Brain microvascular endothelial cell (primary cell): ENCODE measurements at regions not wholly inside any gene's neighbourhood (a gene's known extent, or its start where the extent isn't known, plus 50 kb on each side); places are given as distances from the start of the nearest gene placed in this dataset.
"Not testable (repeated sequence)": the region's sequence is repeated elsewhere in the genome, so short reads cannot be mapped to it uniquely, and the experiment has no call there.

Source experiments
- DNase-seq: peaks from one replicate; pipeline ENCODE4 v3.0.0-alpha.2; 2020
- H3K27ac ChIP-seq: fragments of 250-450 bp; sonication (Bioruptor Pico); 2 replicates; pipeline ENCODE4 v1.5.1; 2020; ENCODE audit warnings: mild to moderate bottlenecking, moderate library complexity
- H3K27me3 ChIP-seq: fragments of 250-450 bp; sonication (Bioruptor Pico); replicated peaks from 2 replicates; pipeline ENCODE4 v1.5.1; 2020; ENCODE audit warnings: mild to moderate bottlenecking
- H3K36me3 ChIP-seq: fragments of 250-450 bp; sonication (Bioruptor Pico); replicated peaks from 2 replicates; pipeline ENCODE4 v1.5.1; 2020; ENCODE audit warnings: mild to moderate bottlenecking
- H3K4me3 ChIP-seq: 2 replicates; pipeline ENCODE4 v1.5.1; 2011; ENCODE audit warnings: low read depth, mild to moderate bottlenecking, control low read depth, low read length, moderate library complexity
- CTCF ChIP-seq: IDR thresholded peaks from 2 replicates; pipeline ENCODE4 v1.5.1; 2011; ENCODE audit warnings: low read depth, mild to moderate bottlenecking, moderate library complexity, low read length, control low read depth, inconsistent platforms; ENCODE audit errors: missing control alignments
- in situ Hi-C: cut with HindIII; loops from 2 replicates; pipeline ENCODE4 v1.10.0; 2017; ENCODE audit warnings: low sequenced_read_pairs, low pct_ligation_motif_present

GRCh38 chr21:36613554-36613953 lies 85.4 kb upstream of the SIM2 start:
- DNase-seq, result no peak
- Histone ChIP-seq H3K36me3 (no peaks in the 10 kb centered on the region), H3K27ac (peak overlapping the region; percentile 14), H3K4me3 (no peak overlapping the region), H3K27me3 (no peaks in the 10 kb centered on the region)
- in situ Hi-C loops, result no loop called here
- no peak for TF ChIP-seq CTCF

- in situ Hi-C loops, result no loop called here
- Histone ChIP-seq H3K27ac (no peak overlapping the region), H3K4me3 (no peak overlapping the region), H3K36me3 (no peaks in the 10 kb centered on the region), H3K27me3 (no peaks in the 10 kb centered on the region)
- no peak for DNase-seq
- TF ChIP-seq CTCF, result peak; percentile 49
Measured at GRCh38 chr21:36615274-36615964, 83.5 kb upstream of the SIM2 start.

- DNase-seq, H3K4me3 ChIP-seq, H3K27me3 ChIP-seq, in situ Hi-C loops, H3K36me3 ChIP-seq, H3K27ac ChIP-seq: not testable (repeated sequence)
Measured at GRCh38 chr21:36616773-36617172, 82.1 kb upstream of the SIM2 start.

GRCh38 chr21:36621794-36622193 lies 77.1 kb upstream of the SIM2 start:
- in situ Hi-C loops, result not testable (repeated sequence)

GRCh38 chr21:36624105-36624504 lies 74.8 kb upstream of the SIM2 start:
- no peak for TF ChIP-seq CTCF
- Histone ChIP-seq H3K27ac (no peak overlapping the region), H3K4me3 (no peak overlapping the region), H3K27me3 (peaks cover 2% of the 10 kb centered on the region), H3K36me3 (no peaks in the 10 kb centered on the region)
- DNase-seq, result no peak
- in situ Hi-C loops, result no loop called here

More at GRCh38 chr21:36621794-36622193, 77.1 kb upstream of the SIM2 start:
- H3K27ac ChIP-seq, H3K36me3 ChIP-seq, DNase-seq, H3K4me3 ChIP-seq, H3K27me3 ChIP-seq: not testable (repeated sequence)

GRCh38 chr21:36626791-36627190 lies 72.1 kb upstream of the SIM2 start:
- in situ Hi-C loops, result no loop called here
- no peak for TF ChIP-seq CTCF
- Histone ChIP-seq H3K27me3 (peaks cover 4% of the 10 kb centered on the region), H3K4me3 (no peak overlapping the region), H3K36me3 (no peaks in the 10 kb centered on the region), H3K27ac (peak overlapping the region; percentile 59)
- no peak for DNase-seq

- Histone ChIP-seq H3K27me3 (peaks cover 4% of the 10 kb centered on the region), H3K36me3 (no peaks in the 10 kb centered on the region), H3K4me3 (no peak overlapping the region), H3K27ac (peak overlapping the region; percentile 59)
- TF ChIP-seq CTCF, result no peak
- peak; percentile 74 for DNase-seq
- in situ Hi-C loops, result no loop called here
Measured at GRCh38 chr21:36627242-36627641, 71.7 kb upstream of the SIM2 start.
